Endothelial cell of umbilical vein (primary cell): ENCODE measurements at regions not wholly inside any gene's neighbourhood (a gene's known extent, or its start where the extent isn't known, plus 50 kb on each side); places are given as distances from the start of the nearest gene placed in this dataset.

Experiments used
- BruUV-seq: library from RNA; stranded (reverse); fragments of 400-500 nt; replicated peaks from 2 replicates; lab custom pipeline; 2021; lab: Mats Ljungman, UMichigan
- CTCF ChIA-PET: fragments of 300-600, 350-600 bp; sonication (Branson Sonifier 250); formaldehyde crosslinking; loops from one replicate; lab custom pipeline; 2021; ENCODE audit warnings: antibody characterized with exemption, inconsistent platforms; lab: Charles Lee
- POLR2A ChIA-PET: fragments of 300-600, 350-600 bp; sonication (Branson Sonifier 250); formaldehyde crosslinking; loops from one replicate; lab custom pipeline; 2021; ENCODE audit warnings: antibody characterized with exemption, inconsistent platforms; lab: Charles Lee
- DNase-seq: peaks from one replicate; pipeline ENCODE4 v3.0.0-alpha.2; 2011; ENCODE audit warnings: low read depth, low spot score
- FAIRE-seq: peaks from 2 replicates; lab custom pipeline; 2011; peaks lifted over from hg19 to GRCh38; lab: Jason Lieb, UNC
- H2AFZ ChIP-seq: 2 replicates; pipeline ENCODE4 v1.6.0; 2012; ENCODE audit warnings: low read depth, low read length, control low read depth, inconsistent platforms
- H3K27ac ChIP-seq: 2 replicates; pipeline ENCODE4 v1.5.1; 2011; ENCODE audit warnings: low read depth, mild to moderate bottlenecking, control low read depth, low read length, moderate library complexity; ENCODE audit not compliant: insufficient read depth
- H3K27me3 ChIP-seq, 2 experiments: 2 replicates each; pipeline versions ENCODE4 v1.6.0 to v1.6.1; 2011; ENCODE audit warnings: low read length in 2 of 2, mixed read lengths in 1 of 2; ENCODE audit not compliant: control insufficient read depth in 2 of 2, insufficient read depth in 2 of 2
- H3K36me3 ChIP-seq, 2 experiments: 2 replicates in 1 of 2; 3 replicates in 1 of 2; pipeline ENCODE4 v1.5.1; 2011; ENCODE audit warnings: low read length in 2 of 2, mild to moderate bottlenecking in 1 of 2, moderate library complexity in 1 of 2; ENCODE audit not compliant: control insufficient read depth in 2 of 2, insufficient read depth in 2 of 2; ENCODE audit errors: extremely low read depth in 1 of 2
- H3K4me1 ChIP-seq: 3 replicates; pipeline ENCODE4 v1.5.1; 2011; ENCODE audit warnings: mild to moderate bottlenecking, low read length; ENCODE audit not compliant: control insufficient read depth, insufficient read depth; ENCODE audit errors: extremely low read depth
- H3K4me2 ChIP-seq: 2 replicates; pipeline ENCODE4 v1.6.1; 2011; ENCODE audit warnings: low read length, control low read depth, mixed read lengths; ENCODE audit not compliant: insufficient read depth
- H3K4me3 ChIP-seq, 3 experiments: fragments of 200-600 bp in 1 of 3; sonication (generic), shearing (Covaris generic) in 1 of 3; replicated peaks in 1 of 3; 2 replicates each; pipeline ENCODE4 v1.5.1; 2011 to 2016; ENCODE audit warnings: control low read depth in 3 of 3, low read length in 3 of 3, mild to moderate bottlenecking in 2 of 3, inconsistent platforms in 1 of 3, low read depth in 1 of 3, moderate library complexity in 1 of 3; ENCODE audit not compliant: insufficient read depth in 1 of 3
- H3K79me2 ChIP-seq: 2 replicates; pipeline ENCODE4 v1.6.0; 2012; ENCODE audit warnings: low read length, inconsistent platforms; ENCODE audit not compliant: control insufficient read depth, insufficient read depth
- H3K9ac ChIP-seq: replicated peaks from 2 replicates; pipeline ENCODE3; 2011; ENCODE audit warnings: low read length, control low read depth; ENCODE audit not compliant: insufficient read depth; ENCODE audit errors: extremely low read depth
- H3K9me1 ChIP-seq: replicated peaks from 3 replicates; pipeline ENCODE4 v1.6.0; 2011; ENCODE audit warnings: mild to moderate bottlenecking, low read length; ENCODE audit not compliant: control insufficient read depth, insufficient read depth; ENCODE audit errors: extremely low read depth
- H3K9me3 ChIP-seq: replicated peaks from 2 replicates; pipeline ENCODE4 v1.5.1; 2012; ENCODE audit warnings: low read length, inconsistent platforms; ENCODE audit not compliant: control insufficient read depth, insufficient read depth
- H4K20me1 ChIP-seq: replicated peaks from 2 replicates; pipeline ENCODE3; 2011; ENCODE audit warnings: mild to moderate bottlenecking, low read length; ENCODE audit not compliant: control insufficient read depth, insufficient read depth; ENCODE audit errors: extremely low read depth
- FOS ChIP-seq: IDR thresholded peaks from 2 replicates; pipeline ENCODE4 v1.6.1; 2011; ENCODE audit warnings: mild to moderate bottlenecking, low read length, moderate library complexity, borderline replicate concordance; ENCODE audit not compliant: insufficient read depth
- GATA2 ChIP-seq: IDR thresholded peaks from 2 replicates; pipeline ENCODE4 v1.7.0; 2011; ENCODE audit warnings: low read depth, mild to moderate bottlenecking, moderate library complexity, mixed read lengths, low read length; ENCODE audit not compliant: insufficient read length, insufficient read depth
- JUN ChIP-seq: IDR thresholded peaks from 2 replicates; pipeline ENCODE4 v1.6.1; 2011; ENCODE audit warnings: borderline replicate concordance, low read depth; ENCODE audit not compliant: insufficient read length, insufficient read depth
- MAX ChIP-seq: IDR thresholded peaks from 2 replicates; pipeline ENCODE4 v1.6.1; 2011; ENCODE audit not compliant: insufficient read depth, insufficient read length
- MYC ChIP-seq: IDR thresholded peaks from one replicate; pipeline ENCODE4 v1.6.1; 2011; ENCODE audit warnings: mild to moderate bottlenecking, low read depth, low read length
- POLR2A ChIP-seq: IDR thresholded peaks from 2 replicates; pipeline ENCODE4 v1.6.1; 2012; ENCODE audit warnings: low read depth, mild to moderate bottlenecking, control low read depth, low read length
- POLR2AphosphoS5 ChIP-seq: IDR thresholded peaks from 2 replicates; pipeline ENCODE4 v1.6.1; 2012; ENCODE audit warnings: low read depth, mild to moderate bottlenecking, control low read depth, low read length, moderate library complexity; ENCODE audit not compliant: insufficient read depth
- dilution Hi-C: fragments of 300-500 bp; cut with MboI; formaldehyde crosslinking; loops from one replicate; pipeline ENCODE4 v1.15.0; 2019; ENCODE audit warnings: low sequenced_read_pairs; ENCODE audit not compliant: extremely low pct_ligation_motif_present
- intact Hi-C: fragments of 100-400 bp; cut with micrococcal nuclease; formaldehyde crosslinking; loops from one replicate; pipeline ENCODE4 v1.10.0; 2022
- TF ChIP-seq, protein P1 (sequence below), 2 donors: IDR thresholded peaks; 1 replicate in 1 of 2; 2 replicates in 1 of 2; pipeline ENCODE4 v1.5.1; 2011; ENCODE audit warnings: low read length in 2 of 2, mild to moderate bottlenecking in 2 of 2, moderate library complexity in 2 of 2, control low read depth in 1 of 2, inconsistent platforms in 1 of 2, low read depth in 1 of 2; ENCODE audit not compliant: insufficient read depth in 1 of 2; ENCODE audit errors: extremely low read depth in 1 of 2

GRCh38 chr6:121865811-121866210 is 430.4 kb downstream of the GJA1 start:
- Histone ChIP-seq H3K36me3 (no peaks in the 10 kb centered on the region), H3K79me2 (no peaks in the 10 kb centered on the region), H3K4me3 (no peak overlapping the region), H3K4me1 (no peaks in the 10 kb centered on the region), H3K27me3 (no peaks in the 10 kb centered on the region), H3K9ac (no peak overlapping the region), H3K27ac (no peak overlapping the region), H3K9me3 (no peaks in the 10 kb centered on the region), H3K4me2 (no peak overlapping the region), H4K20me1 (no peaks in the 10 kb centered on the region), H2AFZ (no peak overlapping the region), H3K9me1 (no peaks in the 10 kb centered on the region)
- TF ChIP-seq POLR2A (no peak), POLR2AphosphoS5 (no peak), MYC (no peak), GATA2 (no peak), FOS (no peak), JUN (no peak), MAX (no peak)
- TF ChIP-seq, protein P1, sequence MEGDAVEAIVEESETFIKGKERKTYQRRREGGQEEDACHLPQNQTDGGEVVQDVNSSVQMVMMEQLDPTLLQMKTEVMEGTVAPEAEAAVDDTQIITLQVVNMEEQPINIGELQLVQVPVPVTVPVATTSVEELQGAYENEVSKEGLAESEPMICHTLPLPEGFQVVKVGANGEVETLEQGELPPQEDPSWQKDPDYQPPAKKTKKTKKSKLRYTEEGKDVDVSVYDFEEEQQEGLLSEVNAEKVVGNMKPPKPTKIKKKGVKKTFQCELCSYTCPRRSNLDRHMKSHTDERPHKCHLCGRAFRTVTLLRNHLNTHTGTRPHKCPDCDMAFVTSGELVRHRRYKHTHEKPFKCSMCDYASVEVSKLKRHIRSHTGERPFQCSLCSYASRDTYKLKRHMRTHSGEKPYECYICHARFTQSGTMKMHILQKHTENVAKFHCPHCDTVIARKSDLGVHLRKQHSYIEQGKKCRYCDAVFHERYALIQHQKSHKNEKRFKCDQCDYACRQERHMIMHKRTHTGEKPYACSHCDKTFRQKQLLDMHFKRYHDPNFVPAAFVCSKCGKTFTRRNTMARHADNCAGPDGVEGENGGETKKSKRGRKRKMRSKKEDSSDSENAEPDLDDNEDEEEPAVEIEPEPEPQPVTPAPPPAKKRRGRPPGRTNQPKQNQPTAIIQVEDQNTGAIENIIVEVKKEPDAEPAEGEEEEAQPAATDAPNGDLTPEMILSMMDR (IDR thresholded peaks at IDR 0.05; ENCODE audit: extremely low read depth in 1 of 2, insufficient read depth in 1 of 2, low read depth in 1 of 2, low read length in 2 of 2), result no peak
- FAIRE-seq (no peak), DNase-seq (no peak)
- ChIA-PET CTCF (no interaction called here), POLR2A (no interaction called here)
- dilution Hi-C loops, result no loop called here
- BruUV-seq, result no TSS peak
- intact Hi-C loops, result no loop called here
